ENCODE measurements at regions not wholly inside any gene's neighbourhood (a gene's known extent, or its start where the extent isn't known, plus 50 kb on each side); places are given as distances from the start of the nearest gene placed in this dataset.

DNA sequence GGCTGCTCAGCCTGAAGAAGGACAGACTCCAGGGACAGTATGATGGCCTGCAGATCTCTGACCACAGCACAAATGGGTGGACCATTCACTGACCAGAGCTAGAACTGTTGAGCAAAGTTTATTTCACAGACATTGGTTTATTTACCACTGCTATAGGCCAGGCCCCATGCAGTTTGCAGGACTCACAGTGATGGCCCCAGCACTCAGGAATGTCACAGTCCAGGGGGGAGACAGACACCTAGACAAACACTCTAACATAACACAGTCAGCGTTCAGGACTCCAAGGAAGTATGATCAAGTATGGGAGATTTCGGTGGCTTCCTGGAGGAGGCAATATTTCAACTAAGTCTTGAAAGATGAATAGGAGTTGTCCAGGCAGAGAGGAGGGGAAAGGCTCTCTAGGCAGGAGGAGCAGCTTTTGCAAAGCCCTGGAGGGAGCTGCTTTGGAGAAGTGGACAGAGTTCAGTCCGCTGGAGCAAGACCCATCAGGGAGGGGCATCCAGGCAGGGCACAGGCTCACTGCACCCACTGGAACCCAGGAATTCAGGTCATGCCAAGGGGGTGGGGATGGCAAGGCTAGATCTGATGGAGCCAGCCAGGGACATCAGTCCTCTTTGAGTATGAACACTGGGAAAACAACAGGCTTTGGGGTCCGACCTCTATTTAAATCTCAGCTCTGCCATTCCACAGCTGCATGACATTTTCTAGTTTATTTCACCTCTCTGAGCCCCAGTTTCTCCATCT lies 454.3 kb downstream of the MATN1 start:
- TF ChIP-seq, protein P1, sequence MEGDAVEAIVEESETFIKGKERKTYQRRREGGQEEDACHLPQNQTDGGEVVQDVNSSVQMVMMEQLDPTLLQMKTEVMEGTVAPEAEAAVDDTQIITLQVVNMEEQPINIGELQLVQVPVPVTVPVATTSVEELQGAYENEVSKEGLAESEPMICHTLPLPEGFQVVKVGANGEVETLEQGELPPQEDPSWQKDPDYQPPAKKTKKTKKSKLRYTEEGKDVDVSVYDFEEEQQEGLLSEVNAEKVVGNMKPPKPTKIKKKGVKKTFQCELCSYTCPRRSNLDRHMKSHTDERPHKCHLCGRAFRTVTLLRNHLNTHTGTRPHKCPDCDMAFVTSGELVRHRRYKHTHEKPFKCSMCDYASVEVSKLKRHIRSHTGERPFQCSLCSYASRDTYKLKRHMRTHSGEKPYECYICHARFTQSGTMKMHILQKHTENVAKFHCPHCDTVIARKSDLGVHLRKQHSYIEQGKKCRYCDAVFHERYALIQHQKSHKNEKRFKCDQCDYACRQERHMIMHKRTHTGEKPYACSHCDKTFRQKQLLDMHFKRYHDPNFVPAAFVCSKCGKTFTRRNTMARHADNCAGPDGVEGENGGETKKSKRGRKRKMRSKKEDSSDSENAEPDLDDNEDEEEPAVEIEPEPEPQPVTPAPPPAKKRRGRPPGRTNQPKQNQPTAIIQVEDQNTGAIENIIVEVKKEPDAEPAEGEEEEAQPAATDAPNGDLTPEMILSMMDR (optimal IDR thresholded peaks at IDR 0.05 in 1 of 3, IDR thresholded peaks at IDR 0.05 in 1 of 3, conservative IDR thresholded peaks at IDR 0.05 in 1 of 3; ENCODE audit: extremely low read depth in 1 of 3, insufficient read depth in 2 of 3, low read length in 3 of 3) = no peak
- no peak for TF ChIP-seq EZH2 (IDR thresholded peaks at IDR 0.05; ENCODE audit: low read length)

Measured in keratinocyte (primary cell).